ENCODE measurements at regions not wholly inside any gene's neighbourhood (a gene's known extent, or its start where the extent isn't known, plus 50 kb on each side); places are given as distances from the start of the nearest gene placed in this dataset.

GRCh38 chr12:83784298-83784890 is 1097.7 kb downstream of the TMTC2 start:
- Histone ChIP-seq H3K9ac (ENCODE audit: low read depth in 1 of 2, low read length in 2 of 2) (no peak overlapping the region), H3K9me3 (ENCODE audit: control insufficient read depth in 2 of 2, low read length in 2 of 2) (no peaks in the 10 kb centered on the region), H3K27me3 (ENCODE audit: control insufficient read depth in 2 of 2, insufficient read depth in 2 of 2, low read length in 2 of 2) (no peaks in the 10 kb centered on the region), H3K4me3 (ENCODE audit: low read length in 2 of 2) (no peak overlapping the region), H3K27ac (ENCODE audit: low read depth in 2 of 2, low read length in 2 of 2) (no peak overlapping the region), H3K36me3 (ENCODE audit: control insufficient read depth in 2 of 2, insufficient read depth in 2 of 2, low read length in 2 of 2) (no peaks in the 10 kb centered on the region), H3K4me1 (ENCODE audit: control insufficient read depth in 2 of 2, insufficient read depth in 2 of 2, low read length in 2 of 2) (no peaks in the 10 kb centered on the region)

DNA sequence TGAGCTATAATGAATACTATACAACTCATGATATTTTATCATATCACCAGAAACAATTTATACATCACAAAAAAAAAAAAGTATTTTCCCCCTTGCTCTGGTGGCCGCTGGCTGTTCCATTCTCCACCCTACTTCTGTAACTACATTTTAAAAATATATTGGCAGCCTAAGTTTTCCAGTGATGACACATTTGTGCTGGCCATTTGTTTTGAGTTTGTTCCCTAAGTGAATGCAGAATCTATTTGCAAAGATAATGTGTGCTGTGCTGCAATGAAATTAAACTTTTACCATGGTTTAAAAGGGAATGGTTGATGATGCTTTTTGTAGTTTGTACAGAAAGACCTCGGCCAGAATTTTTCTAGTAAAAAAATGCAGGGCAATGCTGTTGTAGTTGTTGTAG is 1092.8 kb downstream of the TMTC2 start:
- Histone ChIP-seq H3K9me3 (ENCODE audit: control insufficient read depth in 2 of 2, low read length in 2 of 2) (no peaks in the 10 kb centered on the region), H3K9ac (ENCODE audit: low read depth in 1 of 2, low read length in 2 of 2) (no peak overlapping the region), H3K36me3 (ENCODE audit: control insufficient read depth in 2 of 2, insufficient read depth in 2 of 2, low read length in 2 of 2) (no peaks in the 10 kb centered on the region), H3K27ac (ENCODE audit: low read depth in 2 of 2, low read length in 2 of 2) (no peak overlapping the region), H3K27me3 (ENCODE audit: control insufficient read depth in 2 of 2, insufficient read depth in 2 of 2, low read length in 2 of 2) (no peaks in the 10 kb centered on the region), H3K4me1 (ENCODE audit: control insufficient read depth in 2 of 2, insufficient read depth in 2 of 2, low read length in 2 of 2) (no peaks in the 10 kb centered on the region), H3K4me3 (ENCODE audit: low read length in 2 of 2) (no peak overlapping the region)

DNA sequence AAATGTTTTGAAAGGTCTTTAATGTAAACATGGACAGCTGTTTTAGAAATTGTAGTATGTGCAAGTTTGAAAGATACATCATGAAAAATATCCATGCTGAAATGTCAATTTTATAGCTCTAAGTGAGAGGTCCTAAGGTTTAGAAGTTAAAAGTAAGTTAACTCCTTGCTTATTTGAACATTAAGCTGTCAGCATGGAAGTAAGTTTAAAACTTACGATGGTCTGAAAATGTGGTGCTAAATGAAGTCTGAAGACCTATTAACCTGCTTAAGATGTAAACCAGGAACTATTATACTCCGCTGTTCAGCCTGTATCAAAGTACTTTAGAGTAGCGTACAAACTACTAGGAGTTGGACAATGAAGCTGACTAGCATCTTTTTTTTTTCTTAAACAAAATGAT is 1082.4 kb downstream of the TMTC2 start:
- H3K4me3 ChIP-seq (ENCODE audit: low read length in 2 of 2): no peak overlapping the region
- H3K9me3 ChIP-seq (ENCODE audit: control insufficient read depth in 2 of 2, low read length in 2 of 2): peaks cover 4 to 8% of the 10 kb centered on the region in 2 donors
- no peaks in the 10 kb centered on the region for H3K4me1 ChIP-seq (ENCODE audit: control insufficient read depth in 2 of 2, insufficient read depth in 2 of 2, low read length in 2 of 2)
- H3K36me3 ChIP-seq (ENCODE audit: control insufficient read depth in 2 of 2, insufficient read depth in 2 of 2, low read length in 2 of 2): no peaks in the 10 kb centered on the region
- no peaks in the 10 kb centered on the region for H3K27me3 ChIP-seq (ENCODE audit: control insufficient read depth in 2 of 2, insufficient read depth in 2 of 2, low read length in 2 of 2)
- H3K9ac ChIP-seq (ENCODE audit: low read depth in 1 of 2, low read length in 2 of 2): no peak overlapping the region
- no peak overlapping the region for H3K27ac ChIP-seq (ENCODE audit: low read depth in 2 of 2, low read length in 2 of 2)

- H3K27me3 ChIP-seq (ENCODE audit: control insufficient read depth in 2 of 2, insufficient read depth in 2 of 2, low read length in 2 of 2): no peaks in the 10 kb centered on the region
- H3K9me3 ChIP-seq (ENCODE audit: control insufficient read depth in 2 of 2, low read length in 2 of 2): peaks cover 4 to 8% of the 10 kb centered on the region in 2 donors
- no peak overlapping the region for H3K27ac ChIP-seq (ENCODE audit: low read depth in 2 of 2, low read length in 2 of 2)
- no peaks in the 10 kb centered on the region for H3K4me1 ChIP-seq (ENCODE audit: control insufficient read depth in 2 of 2, insufficient read depth in 2 of 2, low read length in 2 of 2)
- no peaks in the 10 kb centered on the region for H3K36me3 ChIP-seq (ENCODE audit: control insufficient read depth in 2 of 2, insufficient read depth in 2 of 2, low read length in 2 of 2)
- H3K9ac ChIP-seq (ENCODE audit: low read depth in 1 of 2, low read length in 2 of 2): no peak overlapping the region
- no peak overlapping the region for H3K4me3 ChIP-seq (ENCODE audit: low read length in 2 of 2)
Measured at GRCh38 chr12:83767723-83768122, 1081.0 kb downstream of the TMTC2 start.

DNA sequence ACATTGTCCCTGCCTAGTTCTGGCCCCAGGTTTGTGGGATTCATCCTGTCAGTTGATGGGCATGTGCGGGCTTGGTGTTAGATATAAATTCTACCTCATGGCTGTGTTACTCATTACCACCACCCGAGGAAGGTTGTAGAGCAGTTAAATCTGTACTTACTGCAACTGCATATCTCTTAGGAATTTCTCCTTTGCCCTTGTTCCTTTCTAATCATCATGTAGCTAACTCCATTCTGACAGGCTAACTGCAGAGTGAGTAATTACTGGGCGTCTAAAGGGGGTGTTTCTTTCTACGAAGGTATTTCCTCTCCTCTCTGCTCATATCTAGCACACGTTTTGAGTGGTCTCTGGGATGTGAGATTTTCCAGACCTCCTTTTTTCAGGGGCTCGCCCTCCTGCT is 1076.7 kb downstream of the TMTC2 start:
- H3K27ac ChIP-seq (ENCODE audit: low read depth in 2 of 2, low read length in 2 of 2): no peak overlapping the region
- no peak overlapping the region for H3K4me3 ChIP-seq (ENCODE audit: low read length in 2 of 2)
- no peaks in the 10 kb centered on the region for H3K36me3 ChIP-seq (ENCODE audit: control insufficient read depth in 2 of 2, insufficient read depth in 2 of 2, low read length in 2 of 2)
- no peak overlapping the region for H3K9ac ChIP-seq (ENCODE audit: low read depth in 1 of 2, low read length in 2 of 2)
- no peaks in the 10 kb centered on the region for H3K27me3 ChIP-seq (ENCODE audit: control insufficient read depth in 2 of 2, insufficient read depth in 2 of 2, low read length in 2 of 2)
- H3K4me1 ChIP-seq (ENCODE audit: control insufficient read depth in 2 of 2, insufficient read depth in 2 of 2, low read length in 2 of 2): no peaks in the 10 kb centered on the region
- H3K9me3 ChIP-seq (ENCODE audit: control insufficient read depth in 2 of 2, low read length in 2 of 2): no peaks in the 10 kb centered on the region

DNA sequence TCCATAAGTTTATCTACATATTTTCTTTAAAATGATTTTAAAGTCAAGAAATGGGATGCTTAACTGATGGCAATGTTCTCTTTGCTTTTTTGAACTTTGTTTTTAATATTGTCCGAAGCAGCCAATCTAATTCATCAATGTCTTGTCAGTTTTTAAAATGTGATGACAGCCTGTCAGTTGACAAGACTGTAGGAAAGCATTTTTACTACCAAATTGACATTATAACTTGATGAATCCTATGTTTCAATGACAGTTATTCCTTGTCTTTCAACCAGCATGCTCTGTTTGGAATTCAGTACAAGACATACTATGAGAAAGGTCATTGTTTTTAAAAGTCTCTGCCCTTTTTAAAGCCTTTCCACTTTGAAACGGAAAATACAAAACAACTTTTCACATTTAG is 1073.2 kb downstream of the TMTC2 start:
- no peaks in the 10 kb centered on the region for H3K27me3 ChIP-seq (ENCODE audit: control insufficient read depth in 2 of 2, insufficient read depth in 2 of 2, low read length in 2 of 2)
- H3K36me3 ChIP-seq (ENCODE audit: control insufficient read depth in 2 of 2, insufficient read depth in 2 of 2, low read length in 2 of 2): no peaks in the 10 kb centered on the region
- no peak overlapping the region for H3K27ac ChIP-seq (ENCODE audit: low read depth in 2 of 2, low read length in 2 of 2)
- no peak overlapping the region for H3K9ac ChIP-seq (ENCODE audit: low read depth in 1 of 2, low read length in 2 of 2)
- H3K4me1 ChIP-seq (ENCODE audit: control insufficient read depth in 2 of 2, insufficient read depth in 2 of 2, low read length in 2 of 2): no peaks in the 10 kb centered on the region
- no peak overlapping the region for H3K4me3 ChIP-seq (ENCODE audit: low read length in 2 of 2)
- no peaks in the 10 kb centered on the region for H3K9me3 ChIP-seq (ENCODE audit: control insufficient read depth in 2 of 2, low read length in 2 of 2)

GRCh38 chr12:83758888-83759631 is 1072.4 kb downstream of the TMTC2 start:
- Histone ChIP-seq H3K27me3 (ENCODE audit: control insufficient read depth in 2 of 2, insufficient read depth in 2 of 2, low read length in 2 of 2) (no peaks in the 10 kb centered on the region), H3K27ac (ENCODE audit: low read depth in 2 of 2, low read length in 2 of 2) (no peak overlapping the region), H3K4me1 (ENCODE audit: control insufficient read depth in 2 of 2, insufficient read depth in 2 of 2, low read length in 2 of 2) (no peaks in the 10 kb centered on the region), H3K9me3 (ENCODE audit: control insufficient read depth in 2 of 2, low read length in 2 of 2) (no peaks in the 10 kb centered on the region), H3K9ac (ENCODE audit: low read depth in 1 of 2, low read length in 2 of 2) (no peak overlapping the region), H3K4me3 (ENCODE audit: low read length in 2 of 2) (no peak overlapping the region), H3K36me3 (ENCODE audit: control insufficient read depth in 2 of 2, insufficient read depth in 2 of 2, low read length in 2 of 2) (no peaks in the 10 kb centered on the region)

GRCh38 chr12:83753904-83754303 is 1067.2 kb downstream of the TMTC2 start:
- H3K27me3 ChIP-seq (ENCODE audit: control insufficient read depth in 2 of 2, insufficient read depth in 2 of 2, low read length in 2 of 2): no peaks in the 10 kb centered on the region
- no peak overlapping the region for H3K27ac ChIP-seq (ENCODE audit: low read depth in 2 of 2, low read length in 2 of 2)
- no peaks in the 10 kb centered on the region for H3K36me3 ChIP-seq (ENCODE audit: control insufficient read depth in 2 of 2, insufficient read depth in 2 of 2, low read length in 2 of 2)
- no peaks in the 10 kb centered on the region for H3K9me3 ChIP-seq (ENCODE audit: control insufficient read depth in 2 of 2, low read length in 2 of 2)
- H3K4me1 ChIP-seq (ENCODE audit: control insufficient read depth in 2 of 2, insufficient read depth in 2 of 2, low read length in 2 of 2): no peaks in the 10 kb centered on the region
- H3K4me3 ChIP-seq (ENCODE audit: low read length in 2 of 2): no peak overlapping the region
- no peak overlapping the region for H3K9ac ChIP-seq (ENCODE audit: low read depth in 1 of 2, low read length in 2 of 2)

DNA sequence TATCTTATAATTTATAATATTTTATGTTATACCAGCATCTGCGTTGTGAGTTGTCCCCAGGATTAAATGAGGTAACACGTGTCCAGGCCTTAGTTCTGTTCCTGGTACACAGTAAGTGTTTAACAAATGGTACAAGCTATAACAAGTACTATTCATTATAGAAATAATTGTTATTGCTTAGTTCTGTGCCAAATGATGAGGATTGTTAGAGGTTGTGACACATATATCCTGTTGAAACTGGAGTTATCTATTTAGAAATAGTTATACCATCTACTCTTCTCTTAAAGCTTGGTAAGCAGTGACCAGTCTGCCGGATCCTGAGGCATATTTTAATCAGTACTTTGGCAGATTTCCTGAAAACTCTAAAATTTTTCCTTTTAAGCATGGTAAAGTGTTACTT is 1066.5 kb downstream of the TMTC2 start:
- H3K27me3 ChIP-seq (ENCODE audit: control insufficient read depth in 2 of 2, insufficient read depth in 2 of 2, low read length in 2 of 2): no peaks in the 10 kb centered on the region
- no peaks in the 10 kb centered on the region for H3K4me1 ChIP-seq (ENCODE audit: control insufficient read depth in 2 of 2, insufficient read depth in 2 of 2, low read length in 2 of 2)
- H3K9ac ChIP-seq (ENCODE audit: low read depth in 1 of 2, low read length in 2 of 2): no peak overlapping the region
- no peaks in the 10 kb centered on the region for H3K9me3 ChIP-seq (ENCODE audit: control insufficient read depth in 2 of 2, low read length in 2 of 2)
- H3K36me3 ChIP-seq (ENCODE audit: control insufficient read depth in 2 of 2, insufficient read depth in 2 of 2, low read length in 2 of 2): no peaks in the 10 kb centered on the region
- no peak overlapping the region for H3K4me3 ChIP-seq (ENCODE audit: low read length in 2 of 2)
- no peak overlapping the region for H3K27ac ChIP-seq (ENCODE audit: low read depth in 2 of 2, low read length in 2 of 2)

DNA sequence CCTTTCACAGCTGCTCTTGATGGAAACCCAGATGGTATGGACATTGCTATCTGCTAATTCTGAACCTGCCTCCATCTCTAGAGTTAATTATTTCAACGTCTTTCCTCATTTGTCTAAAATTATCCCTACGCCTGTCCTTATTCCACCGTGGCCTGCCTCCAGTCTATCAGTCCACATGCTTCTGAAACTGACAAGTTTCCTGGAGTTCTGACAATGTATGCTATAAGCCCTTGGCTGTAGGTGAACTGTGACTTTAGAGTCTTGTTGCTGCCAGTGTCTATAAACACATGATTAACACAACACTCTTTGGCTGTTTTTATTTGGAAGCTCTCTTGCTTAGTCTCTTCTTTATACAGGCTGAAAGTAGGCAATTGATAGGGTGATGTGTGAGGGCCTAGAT is 1052.9 kb downstream of the TMTC2 start:
- Histone ChIP-seq H3K4me3 (ENCODE audit: low read length in 2 of 2) (no peak overlapping the region), H3K27ac (ENCODE audit: low read depth in 2 of 2, low read length in 2 of 2) (no peak overlapping the region), H3K36me3 (ENCODE audit: control insufficient read depth in 2 of 2, insufficient read depth in 2 of 2, low read length in 2 of 2) (no peaks in the 10 kb centered on the region), H3K9ac (ENCODE audit: low read depth in 1 of 2, low read length in 2 of 2) (no peak overlapping the region), H3K4me1 (ENCODE audit: control insufficient read depth in 2 of 2, insufficient read depth in 2 of 2, low read length in 2 of 2) (no peaks in the 10 kb centered on the region), H3K27me3 (ENCODE audit: control insufficient read depth in 2 of 2, insufficient read depth in 2 of 2, low read length in 2 of 2) (no peaks in the 10 kb centered on the region), H3K9me3 (ENCODE audit: control insufficient read depth in 2 of 2, low read length in 2 of 2) (no peaks in the 10 kb centered on the region)
